ENCODE measurements at regions not wholly inside any gene's neighbourhood (a gene's known extent, or its start where the extent isn't known, plus 50 kb on each side); places are given as distances from the start of the nearest gene placed in this dataset.

DNA sequence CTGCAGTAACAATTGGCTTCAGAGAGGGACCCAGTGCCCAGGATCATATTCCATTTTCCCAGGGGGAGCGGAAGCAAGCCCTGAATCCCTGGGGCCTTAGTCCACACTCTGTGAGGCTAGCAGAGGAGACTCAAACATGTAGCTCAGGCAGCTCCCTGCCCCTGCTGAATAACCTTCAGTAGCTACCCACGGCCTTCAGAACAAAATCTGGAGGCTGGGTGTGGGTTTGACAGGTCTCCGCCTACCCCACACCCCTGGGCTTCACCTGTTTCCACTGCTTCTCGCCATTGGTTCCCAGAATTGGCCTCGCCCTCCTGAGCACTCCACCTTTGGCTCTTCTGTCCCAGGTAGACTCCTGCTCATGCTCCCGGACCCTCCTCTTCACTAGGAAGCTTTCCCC, 93.6 kb upstream of the ATP2B2 start:
- no peaks in the 10 kb centered on the region for H3K4me1 Mint-ChIP-seq (ENCODE audit: low read depth)
- H3K36me3 Mint-ChIP-seq (ENCODE audit: low read depth) = no peaks in the 10 kb centered on the region
- H3K27me3 Mint-ChIP-seq (ENCODE audit: insufficient read depth) = peaks cover 21% of the 10 kb centered on the region
- TF ChIP-seq, protein P1, sequence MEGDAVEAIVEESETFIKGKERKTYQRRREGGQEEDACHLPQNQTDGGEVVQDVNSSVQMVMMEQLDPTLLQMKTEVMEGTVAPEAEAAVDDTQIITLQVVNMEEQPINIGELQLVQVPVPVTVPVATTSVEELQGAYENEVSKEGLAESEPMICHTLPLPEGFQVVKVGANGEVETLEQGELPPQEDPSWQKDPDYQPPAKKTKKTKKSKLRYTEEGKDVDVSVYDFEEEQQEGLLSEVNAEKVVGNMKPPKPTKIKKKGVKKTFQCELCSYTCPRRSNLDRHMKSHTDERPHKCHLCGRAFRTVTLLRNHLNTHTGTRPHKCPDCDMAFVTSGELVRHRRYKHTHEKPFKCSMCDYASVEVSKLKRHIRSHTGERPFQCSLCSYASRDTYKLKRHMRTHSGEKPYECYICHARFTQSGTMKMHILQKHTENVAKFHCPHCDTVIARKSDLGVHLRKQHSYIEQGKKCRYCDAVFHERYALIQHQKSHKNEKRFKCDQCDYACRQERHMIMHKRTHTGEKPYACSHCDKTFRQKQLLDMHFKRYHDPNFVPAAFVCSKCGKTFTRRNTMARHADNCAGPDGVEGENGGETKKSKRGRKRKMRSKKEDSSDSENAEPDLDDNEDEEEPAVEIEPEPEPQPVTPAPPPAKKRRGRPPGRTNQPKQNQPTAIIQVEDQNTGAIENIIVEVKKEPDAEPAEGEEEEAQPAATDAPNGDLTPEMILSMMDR (IDR thresholded peaks at IDR 0.05) = no peak
- H3K4me3 Mint-ChIP-seq = no peak overlapping the region
- no peak for DNase-seq
- H3K27ac Mint-ChIP-seq = no peak overlapping the region
- H3K9me3 Mint-ChIP-seq = no peaks in the 10 kb centered on the region

DNA sequence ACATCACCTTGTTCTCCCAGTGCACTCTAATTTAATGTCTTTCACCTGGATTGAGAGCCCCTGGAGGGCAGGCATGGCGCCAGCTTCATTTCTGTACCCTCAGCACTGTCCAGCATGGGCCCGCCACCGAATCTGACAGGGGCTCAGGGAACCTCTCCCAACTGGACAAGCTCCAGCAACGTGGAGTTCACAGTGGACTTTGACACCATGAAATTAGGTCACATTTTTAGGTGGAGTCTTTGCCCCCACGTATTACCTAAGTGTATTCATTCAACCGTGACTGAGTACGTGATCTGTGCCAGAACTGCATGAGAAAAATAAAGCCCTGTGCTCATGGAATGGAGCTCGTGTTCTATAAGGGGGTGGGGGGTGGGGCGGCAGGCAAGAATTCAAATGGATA, 94.1 kb upstream of the ATP2B2 start:
- DNase-seq = no peak
- TF ChIP-seq, protein P1 (IDR thresholded peaks at IDR 0.05) = no peak
- Mint-ChIP-seq H3K27ac (no peak overlapping the region), H3K4me3 (no peak overlapping the region), H3K27me3 (ENCODE audit: insufficient read depth) (peaks cover 24% of the 10 kb centered on the region), H3K4me1 (ENCODE audit: low read depth) (no peaks in the 10 kb centered on the region), H3K36me3 (ENCODE audit: low read depth) (no peaks in the 10 kb centered on the region), H3K9me3 (no peaks in the 10 kb centered on the region)

DNA sequence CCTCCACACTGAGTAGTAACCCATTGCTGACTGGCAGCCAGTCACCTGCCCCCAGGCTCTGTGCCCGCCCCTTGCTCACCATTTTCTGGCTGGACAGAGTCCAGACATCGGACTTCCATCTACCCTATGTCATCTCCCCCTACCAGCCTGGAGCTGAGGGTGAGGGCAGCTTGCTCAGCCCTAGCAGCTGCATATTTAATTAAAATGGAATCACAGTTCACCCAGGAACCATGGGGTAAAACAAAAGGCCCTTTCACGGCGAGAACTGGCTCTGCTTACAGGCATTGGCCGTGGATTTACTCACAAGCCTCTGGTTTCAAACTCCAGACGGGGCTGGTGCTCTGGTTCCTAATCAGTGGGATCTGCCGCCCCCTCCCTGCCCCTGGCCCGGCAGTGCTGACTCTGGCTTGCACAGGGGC, 94.9 kb upstream of the ATP2B2 start:
- Mint-ChIP-seq H3K27me3 (ENCODE audit: insufficient read depth) (peaks cover 25% of the 10 kb centered on the region), H3K27ac (no peak overlapping the region), H3K4me1 (ENCODE audit: low read depth) (no peaks in the 10 kb centered on the region), H3K9me3 (no peaks in the 10 kb centered on the region), H3K4me3 (no peak overlapping the region), H3K36me3 (ENCODE audit: low read depth) (no peaks in the 10 kb centered on the region)
- TF ChIP-seq, protein P1 (IDR thresholded peaks at IDR 0.05) = no peak
- DNase-seq = no peak

DNA sequence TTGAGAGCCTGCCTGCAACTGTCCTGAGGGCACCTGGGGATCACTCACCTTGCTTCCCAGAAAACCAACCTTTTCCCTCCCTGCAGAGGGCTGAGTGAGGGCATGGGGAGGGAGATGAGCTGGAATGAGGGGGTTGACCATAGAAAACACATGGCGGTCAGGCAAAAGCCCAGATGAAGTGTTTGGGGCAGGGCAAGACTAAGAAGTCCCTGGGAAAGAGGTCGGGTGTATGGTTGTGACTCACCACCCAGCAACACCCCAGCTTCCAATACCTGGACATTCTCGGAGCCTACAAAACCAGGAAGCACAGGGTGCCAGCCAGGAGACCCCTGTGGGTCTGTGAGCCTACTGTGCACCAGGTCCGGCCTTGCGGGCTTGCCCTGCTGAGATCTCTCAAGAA, 95.3 kb upstream of the ATP2B2 start:
- TF ChIP-seq, protein P1 (IDR thresholded peaks at IDR 0.05) = no peak
- H3K4me3 Mint-ChIP-seq = no peak overlapping the region
- H3K4me1 Mint-ChIP-seq (ENCODE audit: low read depth) = no peaks in the 10 kb centered on the region
- no peak overlapping the region for H3K27ac Mint-ChIP-seq
- peaks cover 25% of the 10 kb centered on the region for H3K27me3 Mint-ChIP-seq (ENCODE audit: insufficient read depth)
- DNase-seq = no peak
- H3K36me3 Mint-ChIP-seq (ENCODE audit: low read depth) = no peaks in the 10 kb centered on the region
- no peaks in the 10 kb centered on the region for H3K9me3 Mint-ChIP-seq

DNA sequence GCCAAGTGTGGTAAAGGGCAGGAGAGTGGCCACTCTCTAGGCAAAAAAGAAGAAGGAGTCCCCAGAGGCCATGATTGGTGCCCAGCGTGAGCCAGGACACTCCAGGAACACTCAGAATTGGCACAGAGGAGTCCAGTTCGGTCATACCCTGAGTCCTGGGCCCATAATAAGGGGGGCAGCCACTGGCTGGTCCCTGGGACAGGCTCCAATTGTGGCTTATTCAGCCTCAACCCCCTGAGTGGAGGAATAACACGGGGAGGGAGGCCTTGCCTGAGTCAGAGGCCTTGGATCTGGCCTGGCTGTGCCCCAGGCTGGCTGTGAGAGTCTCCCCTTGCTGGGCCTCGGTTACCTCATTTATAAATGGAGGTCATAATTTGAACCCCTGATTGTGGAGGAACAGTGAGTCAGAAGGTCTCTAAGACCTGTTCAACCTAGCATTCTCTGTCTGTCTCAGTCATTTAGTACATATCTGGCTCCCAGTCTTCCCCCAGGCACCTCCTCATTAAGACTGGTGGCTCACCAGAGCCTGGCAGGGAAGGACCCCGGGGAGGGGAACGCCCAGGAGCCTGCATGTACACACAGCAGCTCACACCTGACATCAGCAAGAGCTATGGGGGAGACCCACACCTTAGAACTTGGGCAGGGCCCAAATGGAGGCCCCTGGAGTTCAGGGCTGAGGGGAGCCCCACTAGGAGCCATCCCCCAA, 95.9 kb upstream of the ATP2B2 start:
- Mint-ChIP-seq H3K36me3 (ENCODE audit: low read depth) (no peaks in the 10 kb centered on the region), H3K4me3 (no peak overlapping the region), H3K4me1 (ENCODE audit: low read depth) (no peaks in the 10 kb centered on the region), H3K27me3 (ENCODE audit: insufficient read depth) (peaks cover 24% of the 10 kb centered on the region), H3K27ac (no peak overlapping the region), H3K9me3 (no peaks in the 10 kb centered on the region)
- peak; percentile 6 for DNase-seq
- TF ChIP-seq, protein P1 (IDR thresholded peaks at IDR 0.05) = no peak

All from HFFc6 (cell line).